Esophagus squamous epithelium (tissue), 4 donors: ENCODE measurements at regions not wholly inside any gene's neighbourhood (a gene's known extent, or its start where the extent isn't known, plus 50 kb on each side); places are given as distances from the start of the nearest gene placed in this dataset.

Experiments used
- CTCF ChIP-seq, 6 experiments: fragments of 450-650 bp in 4 of 6; fragments of 200-600 bp in 2 of 6; sonication (generic) in 2 of 6; IDR thresholded peaks; one replicate each; pipeline ENCODE4 v1.5.1; 2016 to 2019; ENCODE audit warnings: antibody characterized with exemption in 6 of 6, mild to moderate bottlenecking in 4 of 6, moderate library complexity in 4 of 6
- POLR2A ChIP-seq, 4 donors: fragments of 450-650 bp; IDR thresholded peaks; one replicate each; pipeline ENCODE4 v1.6.1; 2017; ENCODE audit warnings: antibody characterized with exemption in 4 of 4, mild to moderate bottlenecking in 4 of 4, moderate library complexity in 3 of 4

GRCh38 chr6:14046476-14047068 lies 71.0 kb upstream of the CD83 start:
- TF ChIP-seq CTCF (IDR thresholded peaks at IDR 0.05) (peak; percentile 14 to 72 (median 52)), POLR2A (IDR thresholded peaks at IDR 0.05) (no peak)
